NCI-H510A (cell line): ENCODE measurements at regions not wholly inside any gene's neighbourhood (a gene's known extent, or its start where the extent isn't known, plus 50 kb on each side); places are given as distances from the start of the nearest gene placed in this dataset.

Experiments
- DNase-seq: peaks from one replicate; lab custom pipeline; 2025; lab: John Stamatoyannopoulos, UW

DNA sequence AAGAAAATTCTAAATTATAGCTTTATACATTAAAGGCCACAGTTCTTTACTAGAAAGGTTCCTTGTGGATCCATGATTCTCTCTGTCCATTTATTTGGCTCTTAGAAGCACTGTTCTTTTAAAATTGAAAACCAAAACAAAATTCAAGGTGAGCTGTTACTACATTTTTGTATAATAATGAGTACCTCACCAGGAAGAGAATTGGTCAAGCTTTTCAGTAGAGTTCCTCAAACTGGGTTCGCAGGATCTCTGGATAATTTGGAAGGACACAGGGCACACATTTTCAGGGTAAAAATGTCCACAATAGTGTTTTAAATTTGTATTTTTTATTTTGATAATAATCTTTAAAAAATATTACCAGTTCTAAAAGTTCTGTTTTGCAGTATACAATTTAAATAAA lies 93.0 kb downstream of the PPP1R3A start:
- DNase-seq, result no peak

- no peak for DNase-seq
Observed at GRCh38 chr7:113824117-113824823, 94.5 kb downstream of the PPP1R3A start.

DNA sequence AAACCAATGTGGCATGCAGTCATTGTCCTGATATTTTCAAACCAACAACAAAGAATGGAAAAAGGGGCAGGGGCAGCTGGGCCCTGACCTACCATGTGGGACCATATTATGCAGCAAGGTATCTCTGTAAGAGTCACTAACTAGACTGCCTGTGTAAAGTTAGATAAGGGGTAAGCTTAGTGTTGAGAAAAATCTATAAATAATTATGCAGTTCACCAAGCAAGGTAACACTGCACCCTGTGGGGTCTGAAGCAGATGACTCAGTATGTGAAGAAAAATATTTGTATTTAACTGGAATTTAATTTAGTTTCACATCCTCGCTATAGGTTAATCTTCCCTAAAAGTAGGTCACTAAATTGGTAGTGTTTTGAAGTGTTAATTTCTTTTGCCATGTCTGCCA lies 99.3 kb downstream of the PPP1R3A start:
- DNase-seq, result no peak

- DNase-seq, result no peak
Observed at GRCh38 chr7:113816639-113817038, 102.2 kb downstream of the PPP1R3A start.

DNA sequence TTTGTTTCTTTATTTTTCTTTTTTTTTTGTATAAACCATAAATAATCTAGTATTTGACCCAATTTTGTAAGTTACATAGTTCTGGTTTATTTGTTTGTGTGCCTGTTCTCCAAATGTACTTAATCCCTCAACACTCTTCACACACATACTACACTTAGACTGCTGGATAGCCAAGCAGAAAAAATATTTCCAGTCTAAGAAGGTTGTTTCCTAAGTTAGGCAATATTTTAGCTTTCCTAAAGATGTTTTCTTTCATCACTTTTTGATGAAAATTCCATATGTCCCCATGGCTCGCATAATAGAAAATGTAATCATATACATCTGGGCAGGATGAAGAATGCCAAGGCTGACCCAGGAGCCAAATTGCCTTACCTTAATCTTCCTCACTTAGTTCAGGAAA lies 105.3 kb downstream of the PPP1R3A start:
- DNase-seq, result no peak

- no peak for DNase-seq
Observed at GRCh38 chr7:113812591-113813255, 106.1 kb downstream of the PPP1R3A start.

DNA sequence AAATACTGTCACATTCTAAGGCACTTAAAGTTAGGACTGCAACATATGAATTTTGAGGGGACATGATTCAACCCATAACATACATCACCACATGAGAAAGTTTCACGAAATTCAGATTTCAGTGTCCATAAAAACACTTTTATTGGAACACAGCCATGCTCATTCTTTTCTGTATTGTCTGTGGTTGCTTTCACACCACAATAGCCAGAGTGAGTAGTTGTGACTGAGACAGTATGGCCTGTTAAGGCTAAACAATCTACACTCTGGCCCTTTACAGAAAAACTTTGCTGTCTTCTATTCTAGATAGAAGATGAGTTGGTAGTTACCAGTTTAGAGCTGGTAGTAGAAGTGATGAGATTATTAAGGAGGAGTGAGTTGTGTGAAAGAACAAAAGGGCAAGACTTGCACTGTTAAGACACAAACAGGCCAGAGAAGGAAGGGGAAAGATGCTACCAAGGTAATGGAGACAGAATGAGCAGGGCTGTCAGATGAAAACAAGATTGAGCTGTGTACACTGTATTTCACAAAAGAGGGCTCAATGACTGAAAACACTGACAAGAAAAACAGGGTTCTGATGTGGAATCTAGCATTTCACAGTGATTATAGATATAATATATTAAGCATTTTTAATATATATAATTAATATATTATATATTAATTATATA lies 108.6 kb downstream of the PPP1R3A start:
- no peak for DNase-seq

GRCh38 chr7:113809581-113809980 lies 109.2 kb downstream of the PPP1R3A start:
- DNase-seq, result no peak

GRCh38 chr7:113806633-113807327 lies 112.0 kb downstream of the PPP1R3A start:
- no peak for DNase-seq

- no peak for DNase-seq
Observed at GRCh38 chr7:113805976-113806375, 112.8 kb downstream of the PPP1R3A start.

GRCh38 chr7:113804475-113805095 lies 114.2 kb downstream of the PPP1R3A start:
- no peak for DNase-seq

- no peak for DNase-seq
Observed at GRCh38 chr7:113801751-113802150, 117.1 kb downstream of the PPP1R3A start.

GRCh38 chr7:113800826-113801225 lies 118.0 kb downstream of the PPP1R3A start:
- DNase-seq, result no peak

- DNase-seq, result no peak
Observed at GRCh38 chr7:113799896-113800295, 118.9 kb downstream of the PPP1R3A start.

GRCh38 chr7:113797420-113798010 lies 121.3 kb downstream of the PPP1R3A start:
- DNase-seq, result no peak

GRCh38 chr7:113796557-113796956 lies 122.3 kb downstream of the PPP1R3A start:
- no peak for DNase-seq

DNA sequence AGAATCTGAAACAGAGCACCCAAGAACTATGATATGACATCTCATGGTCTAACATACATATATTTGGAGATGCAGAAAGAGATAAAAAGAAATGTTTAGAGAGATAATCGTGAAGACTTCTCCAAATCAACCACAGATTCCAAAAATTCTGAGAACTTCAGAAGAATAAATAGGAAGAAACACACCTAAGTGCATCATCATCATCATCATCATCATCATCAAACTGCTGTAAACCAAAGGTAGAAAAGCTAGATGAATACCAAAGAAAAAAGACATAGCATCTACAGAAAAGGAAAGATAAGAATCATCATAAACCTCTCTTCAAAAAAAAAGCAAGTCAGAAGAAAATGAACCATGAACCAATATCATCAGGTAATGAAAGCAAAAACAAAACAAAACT lies 124.2 kb downstream of the PPP1R3A start:
- DNase-seq, result no peak

- no peak for DNase-seq
Observed at GRCh38 chr7:113793171-113793570, 125.6 kb downstream of the PPP1R3A start.

DNA sequence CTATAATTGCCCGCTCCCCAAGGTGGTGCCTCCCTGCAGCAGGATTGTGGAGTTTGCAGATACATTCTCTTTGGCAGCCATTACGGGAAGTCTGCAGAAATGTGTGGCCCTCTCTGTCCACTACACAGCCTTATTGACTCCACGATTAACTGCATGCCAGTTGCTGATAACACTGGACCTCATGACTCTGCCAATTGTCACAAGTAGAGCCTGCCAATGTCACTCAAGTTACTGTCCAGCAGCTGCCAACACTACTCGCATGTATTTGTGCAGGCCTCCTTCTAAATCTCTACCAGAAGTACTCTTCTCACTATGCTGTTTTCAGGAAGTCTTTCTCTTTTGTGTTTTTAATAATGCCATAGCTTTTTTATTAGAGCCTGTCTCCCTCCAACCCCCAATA lies 128.8 kb downstream of the PPP1R3A start:
- DNase-seq, result no peak

GRCh38 chr7:113787106-113787505 lies 131.7 kb downstream of the PPP1R3A start:
- no peak for DNase-seq

DNA sequence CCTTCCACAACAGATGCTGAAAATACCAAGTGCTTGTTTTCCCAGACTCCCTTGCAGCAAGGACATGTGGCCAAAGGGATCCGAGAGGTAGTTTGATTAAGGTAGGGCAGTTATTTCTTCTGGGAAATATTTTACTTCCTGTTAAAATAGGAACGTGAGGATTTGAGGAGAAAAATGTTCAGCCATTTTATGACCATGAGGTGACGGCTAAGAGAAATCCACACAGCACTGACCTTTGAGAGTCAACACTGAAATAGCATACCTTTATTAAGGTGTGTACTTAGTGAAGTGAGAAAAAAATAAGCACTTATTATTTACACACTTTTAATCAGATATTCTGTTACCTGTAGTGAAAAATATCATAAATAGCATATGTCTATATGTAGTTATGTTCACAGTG lies 133.9 kb downstream of the PPP1R3A start:
- DNase-seq, result no peak

GRCh38 chr7:113784316-113784715 lies 134.5 kb downstream of the PPP1R3A start:
- DNase-seq, result no peak
